Stomach (tissue), 4 donors: ENCODE measurements at regions not wholly inside any gene's neighbourhood (a gene's known extent, or its start where the extent isn't known, plus 50 kb on each side); places are given as distances from the start of the nearest gene placed in this dataset.

Source experiments
- CTCF ChIP-seq, 7 experiments: fragments of 450-650 bp in 4 of 7; fragments of 200-600 bp in 3 of 7; sonication (generic) in 3 of 7; IDR thresholded peaks; one replicate each; pipeline ENCODE4 v1.5.1; 2016 to 2019; ENCODE audit warnings: antibody characterized with exemption in 7 of 7, control low read depth in 2 of 7, mild to moderate bottlenecking in 1 of 7
- EP300 ChIP-seq: sonication (generic); formaldehyde crosslinking; IDR thresholded peaks from one replicate; pipeline ENCODE4 v1.6.1; 2017; ENCODE audit warnings: antibody characterized with exemption
- POLR2A ChIP-seq, 4 donors: fragments of 450-650 bp; IDR thresholded peaks; one replicate each; pipeline ENCODE4 v1.6.1; 2016; ENCODE audit warnings: antibody characterized with exemption in 4 of 4, control low read depth in 2 of 4, mild to moderate bottlenecking in 1 of 4, moderate library complexity in 1 of 4
- POLR2AphosphoS5 ChIP-seq, 3 donors: sonication (generic); formaldehyde crosslinking; IDR thresholded peaks; one replicate each; pipeline ENCODE4 v1.6.1; 2016; ENCODE audit warnings: antibody characterized with exemption in 3 of 3

- TF ChIP-seq CTCF (IDR thresholded peaks at IDR 0.05) (no peak), POLR2A (IDR thresholded peaks at IDR 0.05) (no peak), POLR2AphosphoS5 (IDR thresholded peaks at IDR 0.05) (no peak), EP300 (no peak)
Measured at GRCh38 chrX:142686653-142687283, 339.0 kb upstream of the SPANXN4 start.
